Jurkat, Clone E6-1 (cell line): ENCODE measurements at regions not wholly inside any gene's neighbourhood (a gene's known extent, or its start where the extent isn't known, plus 50 kb on each side); places are given as distances from the start of the nearest gene placed in this dataset.
"Not testable (repeated sequence)": the region's sequence is repeated elsewhere in the genome, so short reads cannot be mapped to it uniquely, and the experiment has no call there.

Experiments used
- DNase-seq: peaks from one replicate; pipeline ENCODE4 v3.0.0-alpha.2; 2011; ENCODE audit warnings: low read depth, low spot score
- H3K4me3 ChIP-seq: 2 replicates; pipeline ENCODE4 v1.5.1; 2011; ENCODE audit warnings: mild to moderate bottlenecking, low read length, control low read depth, moderate library complexity

DNA sequence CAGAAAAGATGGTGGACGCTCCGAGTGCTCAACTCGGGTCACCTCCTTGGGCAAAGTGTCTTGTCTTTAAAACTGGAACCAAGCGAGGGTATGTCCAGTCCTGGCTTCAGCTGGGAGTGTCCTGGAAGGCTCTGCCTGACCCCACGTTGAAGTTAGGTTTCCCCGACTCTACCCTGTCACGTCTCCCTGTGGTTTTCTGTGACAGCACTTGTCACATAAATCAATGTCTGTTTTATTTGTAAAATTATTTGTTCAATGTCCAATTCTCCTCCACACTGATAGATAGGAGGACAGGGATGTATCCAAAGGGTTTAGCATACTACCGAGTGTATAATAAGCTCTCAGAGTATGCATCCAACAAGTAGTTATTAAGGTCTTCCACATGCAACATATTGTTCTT is 197.7 kb upstream of the IRF2BP2 start:
- DNase-seq, H3K4me3 ChIP-seq: not testable (repeated sequence)

DNA sequence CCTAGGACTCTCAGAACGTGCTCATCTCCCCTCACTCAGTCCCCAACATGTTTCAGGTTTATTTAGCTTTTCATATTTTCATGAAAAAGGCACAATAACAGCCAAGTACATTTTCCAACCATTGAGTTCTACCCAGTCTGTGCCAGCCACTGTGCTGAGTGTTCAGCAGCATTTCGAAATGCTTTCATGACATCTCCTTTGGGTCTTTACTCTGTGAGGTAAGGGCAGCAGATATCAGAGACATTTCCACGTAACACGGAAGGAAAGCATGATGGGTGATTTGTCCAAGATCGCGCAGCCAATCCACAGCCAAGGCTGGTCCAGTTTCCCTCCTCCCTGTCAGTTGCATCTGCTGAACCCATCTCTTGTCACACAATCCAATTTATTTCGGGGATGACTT is 192.6 kb upstream of the IRF2BP2 start:
- not testable (repeated sequence) for DNase-seq

GRCh38 chr1:234801636-234802035 is 191.7 kb upstream of the IRF2BP2 start:
- H3K4me3 ChIP-seq, DNase-seq: not testable (repeated sequence)

More for the DNA sequence above, 192.6 kb upstream of the IRF2BP2 start:
- not testable (repeated sequence) for H3K4me3 ChIP-seq

DNA sequence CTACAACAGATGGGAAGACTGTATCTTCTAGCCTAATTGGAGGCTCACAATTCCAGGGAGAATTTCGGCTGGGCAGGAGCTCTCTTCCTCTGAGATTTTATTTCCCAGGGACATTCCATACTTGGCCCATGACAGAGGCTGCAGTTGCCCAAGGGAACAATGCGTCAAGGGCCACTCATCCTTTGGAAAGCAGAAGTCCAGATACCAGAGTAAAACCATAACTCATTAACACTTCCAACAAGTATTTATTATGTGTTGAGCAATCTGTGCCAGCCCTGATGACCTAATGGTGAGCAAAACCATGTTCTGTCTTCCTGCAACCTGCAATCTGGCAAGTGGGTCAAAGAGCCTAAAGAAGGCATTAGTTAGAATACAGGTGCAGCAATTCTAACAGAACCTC is 191.2 kb upstream of the IRF2BP2 start:
- H3K4me3 ChIP-seq, DNase-seq: not testable (repeated sequence)

GRCh38 chr1:234800563-234800962 is 190.6 kb upstream of the IRF2BP2 start:
- not testable (repeated sequence) for H3K4me3 ChIP-seq, DNase-seq

DNA sequence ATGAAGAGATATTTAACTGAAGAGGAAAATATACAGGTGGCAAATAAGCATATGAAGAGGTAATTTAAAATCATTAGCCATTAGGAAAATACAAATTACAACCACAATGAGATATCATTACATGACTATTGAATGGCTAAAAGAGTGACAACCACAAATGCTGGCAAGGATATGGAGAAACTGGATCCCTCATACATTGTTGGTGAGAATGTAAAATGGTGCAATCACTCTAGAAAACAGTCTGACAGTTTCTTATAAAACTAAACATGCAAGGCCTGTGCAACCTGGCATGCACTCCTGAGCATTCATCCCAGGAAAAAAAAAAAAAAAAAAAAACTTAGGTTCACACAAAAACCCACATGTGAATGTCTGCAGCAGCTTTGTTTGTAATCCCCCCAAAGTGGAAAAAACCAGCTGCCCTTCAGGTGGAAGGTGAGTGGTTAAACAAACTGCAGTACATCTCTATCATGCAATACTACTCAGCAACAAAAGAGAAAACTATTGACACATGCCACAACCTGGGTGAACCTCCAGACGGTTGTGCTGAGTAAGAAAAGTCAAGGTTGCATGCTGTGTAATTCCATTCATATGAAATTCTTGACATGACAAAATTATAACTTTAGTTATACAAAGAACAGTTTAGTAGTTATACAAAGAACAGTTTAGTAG is 189.2 kb upstream of the IRF2BP2 start:
- H3K4me3 ChIP-seq, DNase-seq: not testable (repeated sequence)

DNA sequence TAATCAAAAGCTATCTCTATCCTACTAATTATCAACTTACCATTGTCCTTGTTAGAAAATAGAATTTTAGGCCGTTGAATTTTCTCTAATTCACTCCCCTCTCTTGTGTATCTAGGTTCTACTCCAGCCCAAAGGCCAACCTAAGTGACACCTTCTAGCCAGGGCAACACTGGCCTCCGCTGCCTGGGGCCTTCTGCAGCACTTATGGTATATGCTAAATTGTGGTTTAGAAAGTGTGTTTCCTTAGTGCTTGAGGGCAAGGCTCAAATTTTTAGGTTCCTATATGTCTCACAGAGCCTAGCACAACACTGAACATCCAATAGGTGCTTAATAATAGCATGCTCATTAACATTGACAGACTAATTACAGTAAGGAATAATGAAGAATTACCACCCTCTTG is 187.2 kb upstream of the IRF2BP2 start:
- not testable (repeated sequence) for H3K4me3 ChIP-seq, DNase-seq

- H3K4me3 ChIP-seq, DNase-seq: not testable (repeated sequence)
Observed at GRCh38 chr1:234796438-234796792, 186.4 kb upstream of the IRF2BP2 start.

DNA sequence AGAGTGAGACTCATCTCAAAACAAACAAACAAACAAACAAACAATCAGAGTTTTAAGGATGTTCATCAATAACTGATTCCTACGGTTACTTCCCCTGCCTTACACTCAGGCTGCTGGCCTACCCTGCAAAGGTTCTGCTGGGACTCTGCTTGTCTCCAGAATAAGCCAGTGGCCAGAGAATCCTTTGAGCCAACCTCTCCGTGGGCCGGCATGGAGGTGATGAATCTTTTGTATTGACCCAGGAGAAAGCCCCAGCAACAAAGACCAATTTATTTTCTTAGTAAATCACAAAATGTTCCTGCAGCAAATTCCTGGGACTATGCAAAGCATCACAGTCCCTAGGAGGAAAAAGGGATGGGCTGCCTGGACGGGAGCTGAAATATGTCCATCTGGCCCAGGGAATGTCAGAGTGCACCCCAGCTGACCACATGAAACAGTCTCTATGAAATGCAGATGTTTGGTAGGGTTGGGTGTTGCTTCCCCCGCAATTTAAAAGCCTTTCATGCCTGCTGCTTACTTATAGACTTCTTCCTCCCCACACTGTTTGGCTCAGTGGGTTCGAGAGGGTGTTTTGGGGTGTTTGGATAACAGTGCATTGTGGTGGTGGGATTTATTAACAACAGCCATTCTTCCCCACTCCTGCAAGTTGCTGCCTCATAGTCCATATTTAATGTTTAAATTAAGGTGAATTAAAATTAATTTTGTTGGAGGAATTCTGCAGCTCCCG is 185.9 kb upstream of the IRF2BP2 start:
- not testable (repeated sequence) for DNase-seq, H3K4me3 ChIP-seq

GRCh38 chr1:234795007-234795406 is 185.0 kb upstream of the IRF2BP2 start:
- H3K4me3 ChIP-seq, DNase-seq: not testable (repeated sequence)

- not testable (repeated sequence) for DNase-seq, H3K4me3 ChIP-seq
Observed at GRCh38 chr1:234794452-234794851, 184.5 kb upstream of the IRF2BP2 start.

- not testable (repeated sequence) for H3K4me3 ChIP-seq, DNase-seq
Observed at GRCh38 chr1:234793924-234794323, 183.9 kb upstream of the IRF2BP2 start.

- not testable (repeated sequence) for DNase-seq, H3K4me3 ChIP-seq
Observed at GRCh38 chr1:234792221-234792864, 182.4 kb upstream of the IRF2BP2 start.

- DNase-seq, H3K4me3 ChIP-seq: not testable (repeated sequence)
Observed at GRCh38 chr1:234791615-234792014, 181.6 kb upstream of the IRF2BP2 start.

DNA sequence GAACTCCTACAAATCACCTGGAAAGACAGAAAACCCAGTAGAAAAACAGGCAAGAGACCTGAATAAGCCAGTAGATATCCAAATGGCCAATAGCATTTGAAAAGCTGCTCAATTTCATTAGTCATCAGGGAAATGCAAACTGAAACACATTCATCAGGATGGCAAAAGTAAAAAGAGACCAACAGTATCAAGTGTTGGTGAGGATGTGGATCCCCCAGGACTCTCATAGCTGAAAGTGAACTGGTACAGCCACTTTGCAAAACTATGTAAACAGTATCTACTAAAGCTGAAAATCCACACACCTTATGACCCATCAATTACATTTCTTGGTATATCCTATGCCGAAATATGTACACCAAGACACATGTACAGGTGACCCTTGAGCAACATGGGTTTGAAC is 180.4 kb upstream of the IRF2BP2 start:
- DNase-seq, H3K4me3 ChIP-seq: not testable (repeated sequence)

DNA sequence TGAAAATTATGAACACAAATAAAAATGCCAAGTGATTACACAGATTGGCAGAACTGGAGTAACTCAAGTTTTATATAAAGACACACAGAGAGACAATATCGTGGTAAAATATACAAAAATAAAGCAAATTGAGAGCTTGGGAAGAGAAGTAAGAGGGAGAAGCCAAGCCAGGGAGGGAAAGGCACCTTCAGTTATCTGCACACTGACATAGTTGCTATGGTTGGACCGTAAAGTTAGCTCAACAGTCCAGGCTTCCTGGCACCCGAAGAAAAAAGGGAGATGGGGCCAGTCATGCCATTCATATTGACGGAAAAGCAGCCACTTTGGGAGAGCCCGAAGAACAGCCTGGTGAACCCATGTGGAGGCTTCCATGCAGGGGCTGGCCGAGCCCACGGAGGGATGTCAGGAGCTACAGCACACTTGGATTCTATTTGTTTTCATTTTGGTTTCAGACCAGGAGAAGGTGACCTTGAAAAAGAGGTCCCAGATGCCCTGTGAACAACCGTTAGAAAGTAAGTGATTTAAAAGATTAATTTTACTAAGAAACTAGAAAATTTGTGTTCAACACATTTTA is 177.1 kb upstream of the IRF2BP2 start:
- not testable (repeated sequence) for H3K4me3 ChIP-seq, DNase-seq

- DNase-seq, H3K4me3 ChIP-seq: not testable (repeated sequence)
Observed at GRCh38 chr1:234785922-234786321, 175.9 kb upstream of the IRF2BP2 start.

GRCh38 chr1:234785471-234785919 is 175.5 kb upstream of the IRF2BP2 start:
- H3K4me3 ChIP-seq, DNase-seq: not testable (repeated sequence)

DNA sequence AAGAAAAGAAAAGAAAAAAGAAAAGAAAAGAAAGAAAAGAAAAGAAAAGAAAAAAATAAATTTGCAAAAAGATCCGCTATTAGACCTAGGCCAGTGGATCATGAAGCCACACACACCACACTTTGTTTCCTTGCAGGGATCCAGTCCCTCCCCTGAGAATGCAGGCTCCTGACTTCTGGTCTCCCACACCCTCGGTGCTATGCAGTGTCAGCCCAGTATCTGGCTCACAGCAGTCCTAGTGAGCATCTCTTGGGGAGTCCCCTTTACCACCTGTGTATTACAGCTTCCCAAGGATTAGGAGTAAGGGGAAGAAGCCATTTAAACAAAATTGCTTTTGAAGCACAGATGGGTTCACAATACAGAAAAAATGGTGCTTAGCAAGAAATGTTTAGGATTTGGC is 174.1 kb upstream of the IRF2BP2 start:
- DNase-seq, H3K4me3 ChIP-seq: not testable (repeated sequence)

- no peak for DNase-seq
- no peak overlapping the region for H3K4me3 ChIP-seq
Observed at GRCh38 chr1:234782791-234783190, 172.8 kb upstream of the IRF2BP2 start.
